T-helper 2 cell (primary cell): ENCODE measurements at regions not wholly inside any gene's neighbourhood (a gene's known extent, or its start where the extent isn't known, plus 50 kb on each side); places are given as distances from the start of the nearest gene placed in this dataset.

Source experiments
- DNase-seq, 5 experiments: peaks; one replicate each; pipeline versions ENCODE4 v3.0.0 to v3.0.0-alpha.2; 2012 to 2022

DNA sequence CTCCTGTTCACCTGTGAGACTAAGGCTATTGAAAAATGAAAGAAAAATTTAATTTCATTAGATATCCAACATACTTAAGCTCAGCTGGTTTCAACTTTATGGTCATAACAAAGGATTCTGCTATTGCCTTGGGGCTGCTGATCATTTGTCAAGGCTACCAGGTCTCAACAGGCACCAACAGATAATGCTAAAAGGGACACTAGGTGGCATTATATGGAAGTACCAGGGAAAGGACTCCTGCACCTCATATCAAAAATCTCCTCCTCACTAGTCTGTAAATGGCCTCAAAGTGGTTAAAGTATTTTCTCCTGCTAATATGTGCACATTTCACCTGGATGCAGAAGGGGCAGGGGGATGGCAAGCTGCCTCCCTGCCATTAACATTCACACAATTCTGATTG lies 167.9 kb upstream of the REG3A start:
- DNase-seq: no peak

DNA sequence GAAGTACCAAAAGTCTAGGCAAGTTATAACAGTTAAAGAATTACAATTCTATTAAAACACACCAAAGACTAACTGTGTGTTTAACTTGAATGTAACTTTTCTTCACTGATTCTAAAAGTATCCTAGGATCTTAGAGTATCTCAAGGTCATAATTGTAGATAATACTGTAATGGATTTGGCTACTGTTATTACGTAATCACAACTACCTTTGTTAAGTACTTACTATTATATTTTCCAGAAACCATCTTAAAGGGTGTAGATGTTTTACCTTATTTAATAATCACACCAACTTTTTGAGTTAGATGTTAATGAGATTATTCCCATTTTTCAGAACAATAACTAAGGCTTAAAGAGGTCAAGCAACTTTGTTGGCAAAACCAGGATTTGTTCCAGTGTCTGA lies 161.3 kb upstream of the REG3A start:
- no peak for DNase-seq

DNA sequence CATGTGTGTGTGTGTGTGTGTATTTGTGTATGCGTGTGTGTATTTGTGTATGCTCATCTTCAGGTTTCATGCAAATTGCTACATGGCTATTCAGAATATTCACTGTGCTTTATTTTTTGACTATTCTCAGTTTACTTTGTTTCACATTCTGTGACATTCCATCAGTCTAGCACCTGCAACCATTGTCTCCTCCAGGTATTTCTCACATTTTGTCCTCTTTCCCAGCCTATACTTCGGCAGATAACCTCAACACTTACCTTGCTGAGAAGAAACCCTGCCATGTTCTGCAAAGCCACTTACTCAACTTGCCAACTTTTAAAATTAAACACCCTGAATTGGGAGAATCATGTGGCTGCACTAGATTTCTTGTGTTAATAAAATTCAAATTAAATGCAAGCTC lies 135.4 kb upstream of the REG3A start:
- DNase-seq: no peak

DNA sequence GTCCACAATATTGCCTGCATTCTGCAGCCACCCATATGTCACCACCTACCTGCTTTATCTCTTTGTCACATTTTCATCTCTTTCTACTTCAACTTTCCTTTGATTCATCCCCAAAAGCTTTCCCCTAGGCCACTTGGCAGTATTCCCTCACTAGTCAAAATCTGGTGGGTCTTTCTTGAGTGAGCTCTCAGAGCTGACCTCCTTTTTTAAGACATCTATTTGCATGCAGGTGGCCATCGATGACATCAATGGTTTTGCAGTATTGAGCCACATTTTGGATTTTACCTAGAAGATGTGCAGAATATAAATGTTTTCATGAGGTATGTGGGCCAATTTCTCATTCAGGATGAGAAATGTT lies 133.4 kb upstream of the REG3A start:
- no peak for DNase-seq

DNA sequence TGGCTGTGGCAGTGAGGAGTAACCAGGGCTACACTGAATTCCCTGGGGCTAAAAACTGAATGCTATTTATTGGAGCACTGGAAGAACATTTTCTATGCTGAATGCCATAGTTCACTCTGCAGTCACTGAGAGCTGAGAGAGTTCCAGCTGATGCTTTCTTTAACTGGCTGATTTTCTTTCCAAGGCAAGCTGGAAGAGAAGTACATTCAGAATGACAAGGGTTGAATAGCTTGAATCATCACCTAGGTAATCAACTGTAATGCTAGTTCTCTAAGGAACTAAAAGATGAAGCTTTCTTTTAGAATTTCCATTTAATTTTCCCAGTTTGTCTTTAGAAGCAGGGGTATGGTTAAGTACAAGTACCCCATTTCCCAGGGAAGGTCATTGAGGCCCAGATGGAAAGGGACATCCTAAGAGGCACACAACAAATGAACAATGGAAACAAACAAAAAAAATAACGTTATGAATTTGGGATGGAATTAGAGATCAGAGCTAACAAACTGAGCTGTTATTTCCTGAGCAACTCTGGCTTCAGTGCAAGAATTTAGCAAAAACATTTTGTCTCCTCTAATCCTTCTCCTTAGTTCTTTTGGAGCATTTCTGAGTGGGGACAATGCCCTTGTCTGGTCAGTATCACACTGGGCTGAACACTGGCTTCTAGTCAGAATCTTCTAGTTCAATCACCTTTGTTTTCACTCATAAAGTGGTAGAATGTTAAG lies 132.8 kb upstream of the REG3A start:
- DNase-seq: no peak

DNA sequence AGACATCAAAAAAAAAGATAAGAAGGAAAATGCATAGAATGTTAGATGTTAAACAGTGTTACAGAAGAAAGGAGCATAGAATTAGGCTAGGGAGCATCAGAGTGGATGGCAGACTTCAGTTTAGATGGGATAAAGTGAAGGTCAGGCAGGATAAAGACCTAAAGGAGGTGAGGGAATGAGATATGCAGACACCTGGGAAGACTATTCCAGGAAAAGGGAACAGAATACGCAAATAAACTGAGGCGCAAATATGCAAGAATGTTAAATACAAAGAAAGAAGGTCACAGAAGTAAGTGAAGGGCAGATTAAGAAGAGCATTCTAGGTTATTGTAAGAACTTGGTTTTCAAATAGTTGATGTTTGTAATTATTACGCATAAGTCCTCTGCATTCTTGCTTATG lies 116.3 kb upstream of the REG3A start:
- no peak for DNase-seq

DNA sequence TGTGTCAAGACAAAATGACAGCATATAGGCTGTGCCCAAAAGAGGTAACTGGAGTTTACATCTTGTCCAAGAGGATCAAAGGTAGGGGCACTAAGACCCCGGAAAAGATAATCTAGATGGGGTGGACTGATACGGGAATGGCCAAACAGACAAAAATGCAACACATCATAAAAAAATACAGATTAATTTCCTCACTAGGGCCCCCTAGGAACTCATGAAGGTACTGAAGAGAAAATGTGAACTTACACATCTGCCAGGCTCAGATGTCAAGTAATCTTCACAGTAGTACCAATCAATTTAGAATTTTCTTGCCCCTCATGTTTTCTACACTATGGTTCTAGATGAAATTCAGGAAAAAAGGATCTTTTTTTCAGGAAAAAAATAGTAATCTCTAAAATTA lies 115.6 kb upstream of the REG3A start:
- no peak for DNase-seq

DNA sequence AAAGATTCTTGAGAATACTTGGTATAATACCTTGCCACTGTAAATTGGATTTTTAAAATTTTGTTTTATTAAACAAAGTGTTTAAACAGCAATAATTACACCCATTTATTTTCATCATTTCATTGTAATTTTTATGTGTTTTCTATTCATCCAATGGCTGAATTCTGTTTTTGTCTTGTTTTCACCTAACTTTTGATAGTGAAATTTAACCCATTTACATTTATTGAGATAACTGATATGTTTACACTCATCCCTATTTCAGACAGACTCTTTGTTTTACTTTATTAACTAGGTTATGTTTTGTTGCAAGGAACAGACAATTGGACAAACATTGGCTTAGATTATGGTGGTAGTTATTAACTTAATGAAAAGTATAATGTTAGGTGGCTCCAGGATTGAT lies 113.1 kb upstream of the REG3A start:
- DNase-seq: no peak

DNA sequence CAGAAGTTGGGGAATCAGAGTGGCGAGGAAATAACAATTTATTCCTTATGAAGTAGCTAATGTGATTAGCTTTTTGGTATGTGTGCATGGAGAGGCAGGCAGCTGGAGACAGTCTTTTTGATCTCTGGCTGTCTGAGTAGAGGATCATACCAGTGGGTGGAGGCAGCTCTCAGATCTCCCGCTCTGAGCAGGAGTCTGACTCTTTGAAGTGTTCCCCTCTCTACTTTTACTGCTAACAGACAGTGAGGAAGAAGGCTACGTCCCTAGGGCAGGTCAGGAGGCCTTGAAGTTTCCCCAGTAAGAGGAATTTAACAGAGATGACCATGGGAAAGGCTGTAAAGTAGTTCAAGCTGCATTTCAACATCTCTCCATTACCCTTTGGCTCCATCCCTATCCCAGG lies 111.9 kb upstream of the REG3A start:
- DNase-seq: no peak

DNA sequence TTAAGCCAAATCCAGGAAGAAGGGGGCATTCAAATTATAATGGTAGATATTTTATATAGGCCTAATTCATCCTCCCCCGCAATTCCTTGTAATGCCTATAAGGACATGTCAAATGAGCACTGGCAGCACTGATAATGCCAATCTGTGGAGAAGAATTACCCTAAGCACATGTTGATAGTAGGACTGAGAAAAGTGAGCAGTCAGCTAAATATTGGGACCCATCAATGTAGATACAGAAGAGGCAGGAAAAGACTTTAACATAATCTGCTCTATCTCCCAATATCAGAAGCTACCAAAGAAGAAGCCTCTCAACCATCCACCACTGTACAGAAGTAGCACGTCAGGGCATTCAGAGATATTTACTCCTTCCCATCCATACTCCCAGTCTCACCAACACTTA lies 101.3 kb upstream of the REG3A start:
- DNase-seq: no peak

DNA sequence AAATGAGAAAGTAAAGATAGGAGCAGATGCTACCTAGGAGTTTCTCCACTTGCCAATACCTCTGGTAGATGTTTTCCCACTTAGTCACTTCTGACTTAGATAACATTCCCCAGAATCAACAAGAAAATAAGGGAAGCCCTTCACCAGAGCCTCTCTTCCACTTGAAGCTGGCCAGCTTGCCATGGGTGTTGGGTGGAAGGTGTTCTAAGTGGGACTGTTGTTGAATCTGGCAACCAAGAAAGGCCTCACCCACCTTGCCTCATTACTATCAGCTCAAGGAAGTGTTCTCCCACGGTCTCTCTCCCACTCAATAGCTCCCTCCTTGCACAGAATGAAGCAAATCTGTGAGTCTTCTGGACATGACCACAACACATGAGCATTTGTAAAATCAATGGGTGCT lies 100.4 kb upstream of the REG3A start:
- no peak for DNase-seq

DNA sequence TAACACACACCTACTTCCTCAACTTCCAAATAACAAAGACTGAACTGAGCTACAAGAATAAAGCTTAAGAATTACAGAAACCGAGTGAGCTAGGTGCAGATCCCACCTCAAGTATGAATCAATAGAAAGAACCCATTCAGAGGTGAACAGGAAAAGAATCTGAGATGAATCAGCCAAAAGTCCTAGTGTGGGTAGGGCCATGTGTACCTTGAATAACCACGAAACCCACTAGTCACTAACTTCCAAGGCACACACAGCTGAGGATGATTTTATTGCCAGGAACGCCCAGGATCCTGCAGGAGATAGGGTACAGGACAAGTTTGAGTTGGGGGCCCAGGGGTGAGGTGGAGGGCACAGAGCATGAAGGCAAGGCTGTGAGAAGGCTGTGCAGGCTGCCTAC lies 99.7 kb upstream of the REG3A start:
- DNase-seq: no peak

DNA sequence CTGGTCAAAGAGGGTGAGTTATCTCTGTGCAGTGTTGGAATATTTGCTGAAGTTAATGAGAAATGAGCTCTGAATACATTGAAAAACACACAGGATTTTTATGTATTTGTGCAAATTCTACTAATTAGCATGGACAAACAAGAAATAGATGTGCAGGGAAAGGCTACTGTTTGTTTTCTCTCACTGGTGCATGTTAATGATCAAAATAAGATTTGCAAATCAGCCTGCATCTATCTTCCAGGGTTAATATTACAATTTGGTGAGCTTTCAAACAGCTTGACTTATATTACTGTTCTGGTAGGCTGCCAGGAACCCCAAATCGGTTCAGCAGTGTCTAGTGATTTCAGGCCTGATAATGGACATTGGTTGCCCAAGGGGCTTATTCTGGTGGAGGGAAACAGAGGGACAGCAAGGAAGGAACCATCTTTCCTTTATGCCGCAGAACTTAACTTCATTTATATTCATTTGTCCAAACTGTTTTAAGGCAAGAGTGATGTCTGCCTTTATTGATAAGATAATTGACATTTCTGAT lies 93.8 kb upstream of the REG3A start:
- DNase-seq: no peak

DNA sequence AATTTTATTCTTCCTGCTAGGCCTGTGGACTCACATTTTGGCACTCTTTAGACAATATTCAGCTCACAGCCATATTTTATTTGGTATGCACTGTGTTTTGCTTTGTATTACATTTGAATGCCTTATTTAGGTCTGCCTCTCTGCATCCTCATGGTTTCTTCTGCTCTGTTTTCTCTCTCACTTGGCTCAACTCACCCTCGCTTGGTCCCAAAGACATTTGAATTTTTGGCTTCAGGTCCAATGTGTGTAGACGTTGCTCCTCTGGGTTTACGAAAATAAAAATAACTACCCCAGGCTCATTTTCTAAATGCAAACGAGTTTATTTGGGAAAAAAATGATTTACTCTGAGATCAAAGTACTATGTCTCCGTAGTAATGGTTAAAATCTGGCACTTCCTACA lies 91.1 kb upstream of the REG3A start:
- no peak for DNase-seq

DNA sequence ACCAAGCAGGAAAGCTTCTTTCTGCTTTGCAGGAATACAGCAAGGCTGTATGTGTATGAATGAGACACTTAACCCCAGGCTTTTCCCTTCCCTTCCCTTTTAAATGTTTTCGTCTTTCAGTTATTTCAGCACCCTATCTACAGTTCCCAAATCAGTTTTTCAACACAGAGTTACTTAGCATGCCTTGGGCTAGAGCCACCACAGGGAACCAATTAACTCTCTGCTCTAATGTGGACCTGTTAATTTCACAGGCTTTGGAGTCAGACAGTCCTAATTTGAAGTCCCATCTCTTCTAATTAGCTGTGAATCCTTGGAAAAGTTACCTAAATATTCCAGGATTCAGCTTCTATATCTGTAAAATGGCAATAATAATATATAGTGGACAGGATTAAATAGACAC lies 89.2 kb upstream of the REG3A start:
- DNase-seq: no peak

DNA sequence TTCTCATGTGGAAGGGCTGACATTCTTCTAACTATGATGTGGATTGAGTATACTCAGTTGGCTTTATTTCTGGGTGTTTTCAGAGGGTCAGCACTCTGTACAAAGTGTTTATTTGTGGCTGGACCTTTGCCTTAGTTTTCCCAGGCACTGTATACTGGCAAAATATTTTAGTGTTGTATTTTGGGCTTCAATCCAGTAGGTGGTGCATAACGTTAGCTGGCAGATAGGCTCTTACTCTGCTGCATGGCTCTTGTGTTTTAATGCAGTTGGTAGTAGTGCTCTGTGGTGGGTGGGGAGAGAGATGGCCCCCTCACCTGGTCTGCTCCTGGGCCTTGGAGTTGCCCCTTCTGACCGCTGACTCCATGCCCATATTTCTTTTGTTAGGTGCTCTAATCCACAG lies 75.6 kb upstream of the REG3A start:
- DNase-seq: no peak

DNA sequence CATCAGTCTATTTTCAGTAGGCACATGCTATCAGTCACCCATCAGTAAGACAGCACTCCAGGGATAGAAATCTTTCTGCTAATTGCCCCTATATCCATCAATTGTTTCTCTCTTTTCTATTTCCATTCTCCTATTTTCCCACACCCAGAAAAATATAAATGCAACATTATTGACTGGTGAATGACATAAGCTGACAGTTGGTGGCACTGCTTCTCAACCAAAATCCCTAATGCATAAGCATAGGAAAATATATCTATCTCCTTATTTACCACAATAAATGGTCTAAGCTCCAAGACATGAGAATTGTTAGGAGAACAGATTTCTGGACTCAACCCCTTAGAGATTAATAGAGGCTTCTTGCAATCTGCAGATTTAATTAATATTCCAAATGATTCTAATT lies 64.0 kb upstream of the REG3A start:
- DNase-seq: no peak

DNA sequence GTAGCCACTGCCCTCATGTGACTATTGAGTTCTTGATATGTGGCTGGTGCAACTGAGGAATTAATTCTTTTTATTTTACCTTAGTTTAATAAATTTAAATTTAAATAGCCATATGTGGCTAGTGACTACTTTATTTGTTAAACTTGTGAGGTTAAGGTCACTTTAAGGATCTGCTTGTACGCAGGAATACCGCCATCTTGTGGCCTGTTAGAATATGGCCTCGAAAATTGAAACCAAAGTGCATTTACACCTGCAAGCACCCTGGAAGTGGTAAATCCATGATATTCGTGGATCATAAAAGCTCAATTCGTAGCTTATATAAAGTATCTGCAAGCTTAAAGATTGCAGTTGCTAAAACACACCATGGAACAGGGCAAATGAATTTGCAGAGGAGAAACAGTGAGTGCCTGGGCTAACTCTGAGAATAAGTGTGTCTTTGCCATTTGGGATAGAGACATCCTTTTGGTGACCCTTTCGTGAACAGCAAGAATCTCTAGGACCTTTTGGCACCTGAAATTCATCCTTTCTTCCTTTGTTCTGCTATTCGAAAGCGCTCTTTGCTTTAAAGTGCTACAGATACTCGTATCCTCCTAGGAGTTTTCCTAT lies 59.9 kb upstream of the REG3A start:
- peak in 1 of 5 experiments; percentile 35 for DNase-seq

DNA sequence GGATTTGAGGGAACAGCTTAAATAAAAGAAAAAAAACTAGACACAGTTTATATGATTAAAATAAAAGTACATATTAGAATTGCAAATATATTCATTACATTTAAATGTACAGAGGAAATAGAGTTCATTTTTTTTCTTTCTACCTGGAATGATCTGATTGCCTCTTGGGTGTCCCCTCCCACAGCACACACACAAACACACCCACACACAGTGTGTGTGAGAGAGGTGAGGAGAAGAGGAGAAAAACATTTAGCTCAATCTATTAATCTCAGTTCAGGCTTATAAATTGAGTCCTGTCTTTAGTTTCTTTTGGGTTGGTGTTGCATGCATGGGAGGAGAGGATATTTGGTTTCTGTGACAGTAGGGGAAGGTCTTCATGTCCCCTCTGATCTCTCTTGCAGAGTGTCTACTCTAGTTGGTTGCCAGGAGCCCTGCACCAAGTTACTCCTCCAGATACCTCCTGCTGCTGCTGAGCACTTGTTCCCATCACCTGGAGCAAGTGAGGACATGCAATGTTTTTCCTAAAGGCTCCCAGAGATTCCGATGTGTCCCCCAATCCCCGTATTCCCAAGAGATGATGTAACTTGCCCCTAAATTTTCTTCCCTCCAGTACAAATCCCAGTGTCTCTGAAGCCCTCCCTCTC lies 50.8 kb upstream of the REG3A start:
- DNase-seq: no peak
